ENCODE measurements at regions not wholly inside any gene's neighbourhood (a gene's known extent, or its start where the extent isn't known, plus 50 kb on each side); places are given as distances from the start of the nearest gene placed in this dataset.

GRCh38 chr5:8868283-8868682 is 677.6 kb downstream of the SEMA5A start (continued):
- TF ChIP-seq CHD7 (IDR thresholded peaks at IDR 0.05; ENCODE audit: insufficient replicate concordance, low read length) (no peak), ATF3 (IDR thresholded peaks at IDR 0.05; ENCODE audit: insufficient read depth, low read depth, low read length) (no peak), BACH1 (IDR thresholded peaks at IDR 0.05; ENCODE audit: low read length) (no peak)

Measured in H1 (cell line).